Suprapubic skin (tissue), 4 donors: ENCODE measurements at regions not wholly inside any gene's neighbourhood (a gene's known extent, or its start where the extent isn't known, plus 50 kb on each side); places are given as distances from the start of the nearest gene placed in this dataset.

ENCODE experiments used
- EP300 ChIP-seq: sonication (generic); formaldehyde crosslinking; IDR thresholded peaks from one replicate; pipeline ENCODE4 v1.6.1; 2017; ENCODE audit warnings: antibody characterized with exemption
- POLR2A ChIP-seq, 2 donors: fragments of 450-650 bp; IDR thresholded peaks; one replicate each; pipeline ENCODE4 v1.6.1; 2017; ENCODE audit warnings: antibody characterized with exemption in 2 of 2, mild to moderate bottlenecking in 2 of 2, moderate library complexity in 2 of 2
- POLR2AphosphoS5 ChIP-seq, 3 donors: sonication (generic); formaldehyde crosslinking; IDR thresholded peaks; one replicate each; pipeline ENCODE4 v1.6.1; 2017; ENCODE audit warnings: antibody characterized with exemption in 3 of 3
- TF ChIP-seq, protein P1 (sequence below), 2 donors: fragments of 200-600 bp in 1 of 2; fragments of 450-650 bp in 1 of 2; sonication (generic) in 1 of 2; IDR thresholded peaks; one replicate each; pipeline ENCODE4 v1.5.1; 2016 to 2019; ENCODE audit warnings: antibody characterized with exemption in 2 of 2, mild to moderate bottlenecking in 1 of 2, moderate library complexity in 1 of 2

DNA sequence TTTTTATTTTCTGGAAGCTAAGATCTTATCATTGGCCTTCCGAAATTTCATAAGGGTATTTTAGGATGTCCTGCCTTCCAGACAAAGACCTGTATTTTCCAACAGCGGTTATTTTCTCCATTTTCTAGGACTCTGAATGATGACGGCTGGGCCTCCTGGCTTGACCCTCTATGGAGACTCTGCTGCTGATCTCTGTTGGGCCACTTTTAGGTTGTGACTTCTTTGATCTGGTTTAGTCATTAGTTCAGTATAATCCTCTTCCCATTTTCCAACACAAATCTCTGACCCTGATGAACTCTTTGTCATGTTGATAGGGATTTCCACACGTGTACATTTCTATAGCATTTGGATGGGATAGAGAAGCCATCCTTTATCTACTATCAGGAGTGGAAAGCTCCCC, 93.7 kb downstream of the HS1BP3 start:
- TF ChIP-seq, protein P1, sequence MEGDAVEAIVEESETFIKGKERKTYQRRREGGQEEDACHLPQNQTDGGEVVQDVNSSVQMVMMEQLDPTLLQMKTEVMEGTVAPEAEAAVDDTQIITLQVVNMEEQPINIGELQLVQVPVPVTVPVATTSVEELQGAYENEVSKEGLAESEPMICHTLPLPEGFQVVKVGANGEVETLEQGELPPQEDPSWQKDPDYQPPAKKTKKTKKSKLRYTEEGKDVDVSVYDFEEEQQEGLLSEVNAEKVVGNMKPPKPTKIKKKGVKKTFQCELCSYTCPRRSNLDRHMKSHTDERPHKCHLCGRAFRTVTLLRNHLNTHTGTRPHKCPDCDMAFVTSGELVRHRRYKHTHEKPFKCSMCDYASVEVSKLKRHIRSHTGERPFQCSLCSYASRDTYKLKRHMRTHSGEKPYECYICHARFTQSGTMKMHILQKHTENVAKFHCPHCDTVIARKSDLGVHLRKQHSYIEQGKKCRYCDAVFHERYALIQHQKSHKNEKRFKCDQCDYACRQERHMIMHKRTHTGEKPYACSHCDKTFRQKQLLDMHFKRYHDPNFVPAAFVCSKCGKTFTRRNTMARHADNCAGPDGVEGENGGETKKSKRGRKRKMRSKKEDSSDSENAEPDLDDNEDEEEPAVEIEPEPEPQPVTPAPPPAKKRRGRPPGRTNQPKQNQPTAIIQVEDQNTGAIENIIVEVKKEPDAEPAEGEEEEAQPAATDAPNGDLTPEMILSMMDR (IDR thresholded peaks at IDR 0.05), result no peak
- TF ChIP-seq POLR2A (IDR thresholded peaks at IDR 0.05) (no peak), POLR2AphosphoS5 (IDR thresholded peaks at IDR 0.05) (no peak), EP300 (no peak)
